GM19240 (cell line): ENCODE measurements at regions not wholly inside any gene's neighbourhood (a gene's known extent, or its start where the extent isn't known, plus 50 kb on each side); places are given as distances from the start of the nearest gene placed in this dataset.
"Not testable (repeated sequence)": the region's sequence is repeated elsewhere in the genome, so short reads cannot be mapped to it uniquely, and the experiment has no call there.

Experiments
- DNase-seq: peaks from one replicate; pipeline ENCODE4 v3.0.0; 2011; ENCODE audit warnings: low spot score; ENCODE audit not compliant: insufficient read length

DNA sequence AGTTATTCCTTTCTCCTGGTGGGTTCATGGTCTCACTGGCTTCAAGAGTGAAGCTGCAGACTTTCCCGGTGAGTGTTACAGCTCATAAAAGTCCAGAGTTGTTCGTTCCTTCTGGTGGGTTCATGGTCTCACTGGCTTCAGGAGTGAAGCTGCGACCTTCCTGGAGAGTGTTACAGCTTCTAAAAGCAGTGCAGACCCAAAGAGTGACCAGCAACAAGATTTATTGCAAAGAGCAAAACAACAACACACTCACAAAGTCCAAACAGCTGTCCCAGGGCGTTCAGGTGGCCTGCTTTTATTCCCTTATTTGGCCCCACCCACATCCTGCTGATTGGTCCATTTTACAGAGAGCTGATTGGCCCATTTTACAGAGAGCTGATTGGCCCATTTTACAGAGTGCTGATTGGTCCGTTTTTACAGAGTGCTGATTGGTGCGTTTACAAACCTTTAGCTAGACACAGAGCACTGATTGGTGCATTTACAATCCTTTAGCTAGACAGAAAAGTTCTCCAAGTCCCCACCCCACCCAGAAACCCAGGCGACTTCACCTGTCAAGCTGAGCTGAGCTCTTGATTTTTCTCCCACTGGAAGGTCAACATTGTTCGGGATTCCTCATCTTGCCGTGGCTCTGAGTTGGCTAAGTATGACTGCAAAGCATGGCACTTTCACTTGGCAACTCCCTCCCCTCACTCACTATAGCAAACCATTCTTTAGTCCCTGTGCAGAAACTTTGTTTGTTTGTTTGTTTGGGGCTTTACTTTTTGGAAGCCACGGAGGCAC, 87.3 kb upstream of the EEPD1 start:
- DNase-seq = not testable (repeated sequence)

GRCh38 chr7:36066343-36066664, 86.8 kb upstream of the EEPD1 start:
- DNase-seq = no peak

- no peak for DNase-seq
These were observed 82.8 kb upstream of the EEPD1 start for GRCh38 chr7:36070230-36070629.

- DNase-seq = no peak
These were observed 81.4 kb upstream of the EEPD1 start for GRCh38 chr7:36071605-36072004.

- DNase-seq = no peak
These were observed 80.4 kb upstream of the EEPD1 start for GRCh38 chr7:36072620-36073019.

DNA sequence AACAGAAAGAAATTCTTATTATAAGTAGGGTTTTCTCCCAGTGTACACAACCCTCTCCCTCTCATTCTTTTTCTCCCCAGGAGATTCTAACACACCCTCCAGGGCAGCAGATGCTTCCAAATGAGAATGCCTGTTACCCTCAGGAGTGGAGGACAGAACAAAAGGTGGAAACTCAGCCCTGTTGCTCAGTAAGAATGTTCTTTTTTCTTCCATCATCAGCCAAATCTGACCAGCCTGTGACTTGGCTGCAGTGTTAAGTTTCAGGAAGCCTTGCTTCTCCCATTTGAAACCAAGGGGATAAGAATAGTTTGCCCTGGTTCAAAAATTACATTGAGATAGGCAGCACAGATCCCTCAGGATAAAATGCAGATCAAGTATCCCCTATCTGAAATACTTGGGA, 77.5 kb upstream of the EEPD1 start:
- DNase-seq = no peak

DNA sequence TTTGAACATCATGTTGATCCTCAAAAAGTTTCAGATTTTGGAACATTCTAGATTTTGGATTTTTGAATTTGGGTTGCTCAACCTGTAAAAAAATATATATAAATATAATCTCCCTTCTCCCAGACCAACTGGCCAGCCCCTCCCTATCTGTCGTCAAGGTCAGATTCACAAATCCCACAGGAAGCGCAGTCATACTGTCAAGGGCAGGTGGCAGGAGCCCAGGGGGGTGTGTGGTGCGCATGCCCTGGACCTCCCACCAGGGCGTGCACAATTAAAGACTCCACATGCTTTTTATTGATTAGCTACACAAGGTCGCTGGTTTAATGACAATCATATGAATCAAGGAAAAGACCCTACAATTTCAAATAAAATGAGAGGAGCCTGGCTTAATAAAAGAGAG, 77.0 kb upstream of the EEPD1 start:
- no peak for DNase-seq

DNA sequence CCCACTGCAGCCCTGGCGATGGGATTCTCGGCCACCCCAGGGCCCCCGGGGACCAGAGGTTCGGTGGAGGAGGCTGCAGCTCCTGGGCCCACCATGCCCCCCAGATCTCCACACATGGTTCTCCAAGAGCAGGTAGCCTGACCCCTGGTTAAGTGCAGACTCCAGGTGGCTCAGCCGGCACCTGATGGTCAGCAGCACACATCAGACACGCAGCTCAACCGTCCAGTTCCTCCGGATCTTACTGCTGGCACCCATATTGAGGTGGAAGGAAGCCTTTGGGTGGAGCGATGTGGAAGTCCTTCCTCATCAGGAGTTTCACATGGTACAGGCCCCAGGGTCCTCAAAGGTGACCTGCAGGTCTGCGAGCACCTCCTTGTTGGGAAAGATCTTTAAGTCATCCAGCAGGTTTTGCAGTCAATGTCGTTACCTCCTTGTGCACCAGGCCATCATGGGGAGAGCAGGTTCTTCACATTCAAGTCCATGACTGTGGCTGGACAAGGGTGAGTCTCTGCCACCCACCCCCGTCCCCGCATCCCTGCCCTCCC, 74.2 kb upstream of the EEPD1 start:
- no peak for DNase-seq

DNA sequence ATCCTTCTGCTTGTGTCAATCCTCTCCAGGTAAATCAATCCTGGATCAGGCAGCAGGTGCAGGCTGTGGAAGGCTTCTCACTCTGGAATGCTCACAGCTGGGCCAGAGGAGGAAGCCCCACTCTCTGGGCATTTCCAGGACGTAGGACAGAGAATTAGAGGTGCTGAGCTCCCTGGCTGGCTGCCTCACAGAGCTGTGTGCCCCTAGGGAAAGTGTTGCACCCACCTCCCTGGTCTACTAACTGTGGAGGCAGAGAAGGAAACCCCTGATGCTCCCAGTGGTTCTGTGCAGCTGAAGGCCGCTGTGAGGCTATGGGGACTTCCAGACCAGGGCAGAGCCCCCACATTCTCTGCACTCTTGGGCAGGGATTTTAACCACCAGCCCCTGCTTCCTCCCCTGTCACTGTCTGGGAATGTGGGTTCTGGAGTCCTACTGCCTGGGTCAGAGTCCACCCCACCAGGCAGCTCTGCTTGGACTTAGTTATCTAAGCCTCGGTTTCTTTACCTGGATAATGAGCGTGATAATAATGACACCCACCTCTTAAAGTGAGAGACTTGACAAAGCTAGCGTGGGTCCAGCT, 73.5 kb upstream of the EEPD1 start:
- DNase-seq = no peak

DNA sequence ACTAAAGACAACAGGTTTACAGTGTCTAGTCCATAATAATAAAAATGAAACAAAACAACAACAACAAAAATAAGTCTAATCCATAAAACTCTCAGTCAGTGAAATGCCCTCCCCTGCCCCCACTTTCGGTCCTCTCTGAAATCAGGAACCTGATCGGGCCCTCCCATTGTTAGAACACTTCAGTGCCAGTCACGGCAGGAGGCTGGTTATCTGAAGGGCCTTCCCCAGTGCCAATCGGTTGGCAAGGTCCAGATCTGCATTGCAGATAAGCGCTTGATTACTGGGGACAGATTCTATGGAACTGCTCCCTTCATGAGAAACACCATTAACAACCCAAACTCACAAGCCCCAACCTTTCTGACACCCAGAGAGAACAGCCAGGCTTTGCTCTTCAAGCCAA, 72.2 kb upstream of the EEPD1 start:
- DNase-seq = no peak

DNA sequence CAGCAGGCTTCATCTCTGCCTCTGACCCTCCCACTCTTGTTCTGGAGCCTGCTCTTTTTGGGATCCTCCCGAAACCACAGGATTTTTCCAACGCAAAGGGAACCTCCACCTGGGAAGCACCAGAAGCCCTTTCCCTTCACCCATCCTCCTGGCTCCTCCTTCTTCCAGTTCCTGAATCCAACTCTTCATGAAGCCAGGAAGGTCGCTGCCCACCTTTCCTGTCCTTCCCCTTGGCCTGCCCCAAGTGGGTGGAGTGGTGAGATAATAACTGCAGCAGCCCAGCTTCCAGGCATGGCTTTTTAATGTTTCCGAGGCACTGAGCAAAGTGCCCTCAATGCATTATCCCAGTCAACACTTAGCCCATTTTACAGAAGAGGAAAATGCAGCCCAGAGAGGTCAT, 70.8 kb upstream of the EEPD1 start:
- DNase-seq = no peak

DNA sequence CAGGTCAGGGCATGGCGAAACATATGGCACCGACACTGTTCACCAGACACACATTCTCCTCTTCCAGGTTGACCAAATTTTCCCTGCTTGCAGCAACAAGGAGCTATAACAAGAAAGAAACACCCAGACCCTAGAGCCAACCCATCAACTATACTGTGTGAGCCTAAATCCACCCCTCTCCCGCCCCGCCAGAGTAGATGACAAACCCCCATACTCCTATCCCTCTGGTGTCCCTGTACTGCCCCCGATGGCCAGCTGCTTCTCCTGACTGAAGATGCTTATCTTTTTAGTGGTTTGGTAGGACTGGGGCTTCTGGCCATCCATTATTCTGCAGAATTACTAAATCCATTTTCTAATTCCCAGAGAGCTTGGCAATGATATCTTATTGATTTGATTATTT, 70.1 kb upstream of the EEPD1 start:
- no peak for DNase-seq

DNA sequence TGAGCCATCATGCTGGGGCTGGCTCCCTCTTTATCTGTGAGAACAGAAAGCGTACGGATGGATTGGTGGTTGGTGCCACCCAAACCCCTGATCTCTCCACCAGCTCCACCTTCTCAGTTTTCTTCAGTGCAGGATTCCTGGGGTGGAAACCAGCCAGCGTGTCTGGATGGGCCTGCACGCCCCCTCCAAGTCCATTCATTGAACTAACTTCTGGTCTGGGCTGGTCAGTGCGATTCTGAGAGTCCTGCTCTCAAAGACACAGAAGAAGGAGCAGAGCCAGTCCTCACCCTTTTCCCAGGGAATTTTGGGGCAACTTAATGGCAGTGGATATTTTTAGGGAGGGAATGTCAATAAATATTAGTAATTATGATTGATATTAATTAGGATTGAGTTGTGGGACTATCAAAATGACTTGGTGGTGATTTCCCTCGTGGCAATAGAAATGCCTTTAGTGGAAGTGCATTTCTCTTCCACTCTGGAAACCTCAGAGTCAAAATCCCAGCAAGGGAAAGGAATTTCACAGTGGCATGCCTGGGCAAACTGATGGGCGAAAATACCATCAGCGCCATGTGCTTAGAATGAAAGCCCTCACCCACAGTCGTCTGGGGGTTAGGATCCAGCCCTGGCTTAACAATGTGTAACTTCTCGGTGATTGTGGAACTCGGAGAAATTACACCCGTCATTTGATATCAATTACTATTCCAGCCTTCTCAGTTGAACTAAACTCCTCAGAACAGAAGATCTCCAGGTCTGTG, 69.3 kb upstream of the EEPD1 start:
- no peak for DNase-seq

DNA sequence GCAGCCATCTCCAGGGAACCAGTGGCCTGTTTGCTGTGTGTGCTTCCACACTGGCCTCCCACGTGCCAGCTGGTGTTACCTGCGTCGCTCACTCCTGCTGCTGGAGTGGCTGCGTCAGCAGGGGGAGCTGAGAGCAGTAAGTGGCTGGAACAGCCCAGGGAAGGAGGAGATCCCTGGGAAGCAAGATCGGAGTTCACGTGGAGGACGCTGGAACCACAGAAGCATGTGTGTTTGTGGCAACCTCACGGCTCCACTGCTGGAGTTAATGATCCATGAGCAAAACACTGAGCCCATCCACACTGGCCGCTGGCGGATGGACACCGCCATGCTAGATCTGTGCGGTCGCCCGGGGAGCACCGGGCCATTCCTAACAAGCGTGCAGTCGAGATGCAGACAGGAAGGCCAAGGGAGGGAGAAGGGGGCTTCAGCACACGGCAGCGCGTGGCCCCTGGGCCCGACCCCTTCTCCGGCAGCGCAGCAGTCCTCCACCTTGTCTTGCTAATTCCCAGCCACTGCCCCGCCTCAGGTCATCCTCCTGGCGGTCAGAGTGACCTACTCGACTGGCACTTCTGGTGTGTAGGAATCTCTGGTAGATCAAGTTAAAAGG, 68.5 kb upstream of the EEPD1 start:
- no peak for DNase-seq

- DNase-seq = no peak
These were observed 68.0 kb upstream of the EEPD1 start for GRCh38 chr7:36085096-36085495.

DNA sequence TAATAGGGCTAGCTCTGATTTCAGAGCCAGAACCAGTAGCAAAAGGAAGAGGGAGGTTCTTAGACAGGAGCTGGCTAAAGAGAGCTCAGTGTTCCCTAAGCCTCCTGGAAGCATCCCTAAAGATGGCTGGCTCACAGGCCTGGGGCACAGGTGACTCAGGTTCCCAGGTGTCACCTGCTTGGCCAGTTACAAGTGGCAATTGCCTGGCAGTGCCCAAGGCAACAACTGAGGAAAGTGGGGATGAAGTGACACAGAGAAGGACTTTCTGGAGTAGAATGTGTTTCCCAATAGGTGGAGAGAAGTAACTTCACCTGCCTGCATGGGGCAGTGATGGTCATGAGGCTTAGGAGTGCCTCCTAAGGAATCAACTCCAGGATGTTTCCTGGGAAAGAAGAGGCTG, 66.5 kb upstream of the EEPD1 start:
- DNase-seq = no peak

- no peak for DNase-seq
These were observed 64.5 kb upstream of the EEPD1 start for GRCh38 chr7:36088553-36088952.

DNA sequence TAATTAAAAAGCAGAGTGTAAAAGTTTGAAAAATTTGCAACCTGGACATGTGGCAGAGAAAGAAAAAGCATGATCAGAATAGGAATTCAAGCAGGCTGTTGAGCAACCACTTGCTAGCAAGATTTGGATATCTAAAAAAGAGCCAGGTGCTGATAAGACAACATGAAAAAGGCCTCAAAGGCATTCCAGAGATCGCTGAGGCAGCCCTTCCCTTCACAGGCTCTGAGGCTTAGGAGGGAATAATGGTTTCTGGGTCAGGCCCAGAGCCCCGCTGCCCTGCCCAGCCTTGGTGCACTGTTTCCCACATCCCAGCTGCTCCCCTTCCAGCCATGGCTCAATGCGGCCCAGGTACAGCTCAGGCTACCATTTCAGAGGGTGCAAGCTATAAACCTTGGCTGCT, 64.1 kb upstream of the EEPD1 start:
- no peak for DNase-seq

GRCh38 chr7:36090976-36091873, 61.8 kb upstream of the EEPD1 start:
- DNase-seq = no peak

GRCh38 chr7:36091874-36092176, 61.2 kb upstream of the EEPD1 start:
- no peak for DNase-seq

DNA sequence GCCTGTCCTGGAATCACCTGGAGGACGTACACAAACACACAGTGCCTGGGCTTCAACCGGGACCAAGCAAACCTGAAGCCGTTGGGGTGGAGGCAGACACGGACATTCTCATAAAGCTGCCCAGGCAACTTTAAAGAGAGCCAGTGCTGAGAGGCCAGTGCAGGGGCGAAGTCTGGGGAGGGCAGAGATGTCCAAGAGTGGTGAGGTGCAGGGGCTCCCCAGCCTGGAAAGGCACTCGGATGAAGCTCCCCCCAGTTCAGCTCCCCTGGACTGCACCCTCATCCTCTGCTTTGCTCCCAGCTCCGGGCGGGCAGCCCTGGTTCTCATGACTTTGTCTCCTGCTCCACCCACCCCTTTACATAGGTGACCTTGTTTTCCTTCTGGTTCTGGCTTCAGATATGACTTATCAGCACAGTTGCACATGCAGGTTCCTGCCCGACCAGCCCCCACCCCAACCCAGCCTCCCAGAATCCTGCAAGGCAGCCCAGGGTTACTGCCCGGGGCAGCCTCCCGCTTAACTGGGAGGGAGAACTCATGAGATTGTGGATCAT, 60.8 kb upstream of the EEPD1 start:
- DNase-seq = no peak
